Kidney (tissue), 13 donors: ENCODE measurements at regions not wholly inside any gene's neighbourhood (a gene's known extent, or its start where the extent isn't known, plus 50 kb on each side); places are given as distances from the start of the nearest gene placed in this dataset.

ENCODE experiments used
- DNase-seq, 5 donors: peaks; one replicate each; pipeline ENCODE4 v3.0.0-alpha.2; 2013 to 2020
- FAIRE-seq: peaks from 2 replicates; lab custom pipeline; 2012; peaks lifted over from hg19 to GRCh38; lab: Jason Lieb, UNC
- H3K27ac ChIP-seq, 2 donors: one replicate each; pipeline ENCODE4 v1.7.0; 2013; ENCODE audit warnings: low read depth in 2 of 2, low read length in 2 of 2, inconsistent platforms in 1 of 2
- H3K27me3 ChIP-seq: one replicate; pipeline ENCODE4 v1.7.1; 2013; ENCODE audit warnings: low read length, inconsistent platforms; ENCODE audit not compliant: control insufficient read depth, insufficient read depth
- H3K36me3 ChIP-seq, 3 donors: one replicate each; pipeline versions ENCODE4 v1.7.0 to v1.7.1; 2013; ENCODE audit warnings: low read length in 3 of 3, control low read depth in 1 of 3, inconsistent platforms in 1 of 3; ENCODE audit not compliant: insufficient read depth in 3 of 3, control insufficient read depth in 2 of 3
- H3K4me1 ChIP-seq, 3 donors: one replicate each; pipeline versions ENCODE4 v1.7.0 to v1.7.1; 2013; ENCODE audit warnings: low read length in 3 of 3, inconsistent platforms in 1 of 3, low read depth in 1 of 3; ENCODE audit not compliant: control insufficient read depth in 2 of 3, insufficient read depth in 2 of 3
- H3K4me3 ChIP-seq, 3 donors: one replicate each; pipeline versions ENCODE4 v1.7.0 to v1.8.1; 2013; ENCODE audit warnings: low read length in 3 of 3, control low read depth in 1 of 3, inconsistent platforms in 1 of 3
- H3K9ac ChIP-seq, 3 donors: one replicate each; pipeline versions ENCODE4 v1.7.0 to v1.7.1; 2013; ENCODE audit warnings: low read length in 3 of 3, control low read depth in 1 of 3, inconsistent platforms in 1 of 3
- H3K9me3 ChIP-seq, 3 donors: one replicate each; pipeline versions ENCODE4 v1.7.0 to v1.7.1; 2013; ENCODE audit warnings: low read length in 3 of 3, control low read depth in 1 of 3, inconsistent platforms in 1 of 3; ENCODE audit not compliant: control insufficient read depth in 2 of 3, insufficient read depth in 1 of 3
- intact Hi-C: fragments of 100-400 bp; cut with DNase I; formaldehyde crosslinking; loops from one replicate; pipeline ENCODE4 v1.11.1; 2022
- TF ChIP-seq, protein P1 (sequence below): IDR thresholded peaks from 3 replicates; pipeline ENCODE4 v1.5.1; 2012; ENCODE audit warnings: mild to moderate bottlenecking, moderate library complexity, borderline replicate concordance; ENCODE audit not compliant: insufficient read depth; ENCODE audit errors: extremely low read depth
- donor health status: control.
- donor health status: control.
- donor health status: control.
- donor health status: control.
- donor health status: control.
- donor health status: DM: yes; HTN: yes; CAD: no.
- donor health status: Normal renal cell carcinoma (clear cell type).

DNA sequence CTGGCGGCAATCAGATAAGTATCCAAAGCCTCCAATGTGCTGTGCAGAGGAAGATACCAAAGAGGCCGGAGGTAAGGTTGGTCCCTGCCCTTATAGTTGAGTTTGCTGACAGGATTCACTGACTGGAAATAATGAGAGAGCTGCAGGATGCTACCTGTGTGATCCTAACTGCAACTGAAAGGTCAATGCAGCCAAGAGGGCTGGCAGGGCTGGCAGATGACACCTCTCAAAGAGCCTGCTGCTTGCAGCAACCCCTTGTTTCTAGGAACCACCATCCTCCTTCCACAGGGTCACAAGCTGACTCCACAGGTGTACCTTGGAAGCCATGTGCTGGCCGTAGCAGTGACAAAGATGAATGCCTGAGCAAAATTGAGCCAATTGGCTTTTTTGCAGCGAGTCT lies 348.1 kb downstream of the DDX10 start:
- no peaks in the 10 kb centered on the region for H3K4me1 ChIP-seq
- H3K4me3 ChIP-seq = no peak overlapping the region
- no peak overlapping the region for H3K27ac ChIP-seq
- DNase-seq = no peak
- H3K9me3 ChIP-seq = no peaks in the 10 kb centered on the region
- H3K36me3 ChIP-seq = no peaks in the 10 kb centered on the region
- intact Hi-C loops = no loop called here
- no peaks in the 10 kb centered on the region for H3K27me3 ChIP-seq
- FAIRE-seq = no peak
- no peak overlapping the region for H3K9ac ChIP-seq
- TF ChIP-seq, protein P1, sequence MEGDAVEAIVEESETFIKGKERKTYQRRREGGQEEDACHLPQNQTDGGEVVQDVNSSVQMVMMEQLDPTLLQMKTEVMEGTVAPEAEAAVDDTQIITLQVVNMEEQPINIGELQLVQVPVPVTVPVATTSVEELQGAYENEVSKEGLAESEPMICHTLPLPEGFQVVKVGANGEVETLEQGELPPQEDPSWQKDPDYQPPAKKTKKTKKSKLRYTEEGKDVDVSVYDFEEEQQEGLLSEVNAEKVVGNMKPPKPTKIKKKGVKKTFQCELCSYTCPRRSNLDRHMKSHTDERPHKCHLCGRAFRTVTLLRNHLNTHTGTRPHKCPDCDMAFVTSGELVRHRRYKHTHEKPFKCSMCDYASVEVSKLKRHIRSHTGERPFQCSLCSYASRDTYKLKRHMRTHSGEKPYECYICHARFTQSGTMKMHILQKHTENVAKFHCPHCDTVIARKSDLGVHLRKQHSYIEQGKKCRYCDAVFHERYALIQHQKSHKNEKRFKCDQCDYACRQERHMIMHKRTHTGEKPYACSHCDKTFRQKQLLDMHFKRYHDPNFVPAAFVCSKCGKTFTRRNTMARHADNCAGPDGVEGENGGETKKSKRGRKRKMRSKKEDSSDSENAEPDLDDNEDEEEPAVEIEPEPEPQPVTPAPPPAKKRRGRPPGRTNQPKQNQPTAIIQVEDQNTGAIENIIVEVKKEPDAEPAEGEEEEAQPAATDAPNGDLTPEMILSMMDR = no peak

DNA sequence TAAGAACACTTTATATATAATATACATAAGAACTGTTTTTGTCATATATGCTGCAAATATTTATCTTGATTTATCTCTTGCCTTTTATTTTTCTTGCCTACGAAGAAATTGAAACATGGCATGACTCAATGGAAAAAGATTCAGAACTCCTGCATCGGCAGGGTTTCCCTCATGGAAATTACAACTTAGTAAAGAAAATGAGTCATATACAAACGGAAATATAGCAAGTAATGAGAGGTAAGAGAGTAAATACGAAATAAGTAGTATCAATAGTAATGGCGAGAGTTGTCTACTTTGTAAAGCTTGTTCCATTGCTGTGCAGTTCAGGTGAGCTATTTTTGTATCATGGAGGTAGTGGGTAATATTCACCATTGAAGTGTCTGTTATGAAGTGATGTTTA lies 350.4 kb downstream of the DDX10 start:
- H3K9me3 ChIP-seq = no peaks in the 10 kb centered on the region
- no peak overlapping the region for H3K4me3 ChIP-seq
- H3K4me1 ChIP-seq = no peaks in the 10 kb centered on the region
- H3K36me3 ChIP-seq = no peaks in the 10 kb centered on the region
- H3K27ac ChIP-seq = no peak overlapping the region
- TF ChIP-seq, protein P1 = no peak
- no peak overlapping the region for H3K9ac ChIP-seq
- DNase-seq (no peak), FAIRE-seq (no peak)
- intact Hi-C loops = no loop called here
- H3K27me3 ChIP-seq = no peaks in the 10 kb centered on the region

DNA sequence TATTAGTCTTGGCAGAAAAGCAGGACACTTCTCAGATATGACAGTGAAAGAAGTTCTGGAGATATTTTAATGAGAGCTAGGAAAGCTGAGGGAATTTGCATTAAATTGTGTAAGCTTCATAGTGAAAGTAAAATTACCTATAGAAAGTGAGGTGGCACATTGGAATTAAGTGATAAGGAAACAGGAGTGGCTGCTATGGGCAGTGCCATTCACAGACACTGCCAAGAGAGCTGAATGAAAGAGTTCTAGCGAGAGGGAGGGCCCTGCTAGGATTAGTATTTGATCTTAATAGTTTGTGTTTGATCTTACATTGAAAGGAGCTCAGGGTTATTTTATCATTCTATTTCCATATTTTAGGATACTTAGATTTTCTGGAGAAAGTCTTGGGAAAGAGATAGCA lies 351.9 kb downstream of the DDX10 start:
- intact Hi-C loops = no loop called here
- no peak for FAIRE-seq

More for the DNA sequence above, 351.9 kb downstream of the DDX10 start:
- H3K36me3 ChIP-seq = no peaks in the 10 kb centered on the region
- no peak overlapping the region for H3K4me3 ChIP-seq
- H3K4me1 ChIP-seq = no peaks in the 10 kb centered on the region
- no peak overlapping the region for H3K27ac ChIP-seq
- no peak for DNase-seq
- H3K9ac ChIP-seq = no peak overlapping the region
- no peaks in the 10 kb centered on the region for H3K9me3 ChIP-seq
- H3K27me3 ChIP-seq = no peaks in the 10 kb centered on the region
- TF ChIP-seq, protein P1 = no peak
